Mesenchymal stem cell (in vitro differentiated cells and primary cell): ENCODE measurements at regions not wholly inside any gene's neighbourhood (a gene's known extent, or its start where the extent isn't known, plus 50 kb on each side); places are given as distances from the start of the nearest gene placed in this dataset.
A peak's percentile ranks its signal among the peaks of the same experiment; 100 is the strongest.

ENCODE experiments used
- DNase-seq: peaks from one replicate; pipeline ENCODE4 v3.0.0-alpha.2; 2013
- H2AFZ ChIP-seq: one replicate; pipeline ENCODE4 v1.6.1; 2013; ENCODE audit warnings: low read depth, mild to moderate bottlenecking, control low read depth, inconsistent platforms, low read length, moderate library complexity
- H2AK5ac ChIP-seq: 2 replicates; pipeline ENCODE4 v1.6.1; 2013; ENCODE audit warnings: low read length, moderate library complexity, mild to moderate bottlenecking, inconsistent platforms; ENCODE audit not compliant: severe bottlenecking
- H2BK120ac ChIP-seq: one replicate; pipeline ENCODE4 v1.6.1; 2013; ENCODE audit warnings: low read depth, mild to moderate bottlenecking, inconsistent platforms, low read length, moderate library complexity
- H2BK12ac ChIP-seq, 2 experiments: one replicate each; pipeline ENCODE4 v1.6.1; 2013; ENCODE audit warnings: inconsistent platforms in 2 of 2, low read length in 2 of 2, mild to moderate bottlenecking in 2 of 2, moderate library complexity in 2 of 2, control low read depth in 1 of 2
- H2BK15ac ChIP-seq: one replicate; pipeline ENCODE4 v1.6.1; 2013; ENCODE audit warnings: mild to moderate bottlenecking, low read depth, inconsistent platforms; ENCODE audit not compliant: poor library complexity, severe bottlenecking
- H2BK5ac ChIP-seq: 2 replicates; pipeline ENCODE4 v1.6.1; 2013; ENCODE audit warnings: low read depth, mild to moderate bottlenecking, low read length, control low read depth, inconsistent platforms; ENCODE audit not compliant: poor library complexity, severe bottlenecking
- H3K14ac ChIP-seq, 2 experiments: one replicate each; pipeline ENCODE4 v1.6.1; 2013; ENCODE audit warnings: inconsistent platforms in 2 of 2, low read length in 2 of 2, control low read depth in 1 of 2, mild to moderate bottlenecking in 1 of 2, moderate library complexity in 1 of 2
- H3K18ac ChIP-seq, 2 experiments: one replicate each; pipeline ENCODE4 v1.6.1; 2013; ENCODE audit warnings: inconsistent platforms in 2 of 2, low read length in 2 of 2, control low read depth in 1 of 2, low read depth in 1 of 2, mild to moderate bottlenecking in 1 of 2
- H3K23ac ChIP-seq, 2 experiments: one replicate each; pipeline ENCODE4 v1.6.1; 2013; ENCODE audit warnings: inconsistent platforms in 2 of 2, low read length in 2 of 2, mild to moderate bottlenecking in 2 of 2, moderate library complexity in 2 of 2, control low read depth in 1 of 2
- H3K27ac ChIP-seq: 2 replicates; pipeline ENCODE4 v1.5.1; 2013; ENCODE audit warnings: mild to moderate bottlenecking, moderate library complexity, low read length, control low read depth, inconsistent platforms; ENCODE audit not compliant: poor library complexity, severe bottlenecking
- H3K27me3 ChIP-seq, 2 experiments: 2 replicates each; pipeline versions ENCODE4 v1.6.1 to v1.7.0; 2013; ENCODE audit warnings: low read length in 2 of 2, mild to moderate bottlenecking in 2 of 2, moderate library complexity in 2 of 2, control low read depth in 1 of 2, inconsistent platforms in 1 of 2; ENCODE audit not compliant: control insufficient read depth in 1 of 2, insufficient read depth in 1 of 2
- H3K36me3 ChIP-seq, 2 experiments: 2 replicates each; pipeline versions ENCODE4 v1.6.1 to v1.7.0; 2013; ENCODE audit warnings: low read length in 2 of 2, control low read depth in 1 of 2, inconsistent platforms in 1 of 2, low read depth in 1 of 2, mild to moderate bottlenecking in 1 of 2; ENCODE audit not compliant: insufficient read depth in 2 of 2, control insufficient read depth in 1 of 2
- H3K4ac ChIP-seq, 2 experiments: one replicate each; pipeline ENCODE4 v1.6.1; 2013; ENCODE audit warnings: inconsistent platforms in 2 of 2, low read length in 2 of 2, mild to moderate bottlenecking in 2 of 2, moderate library complexity in 2 of 2, control low read depth in 1 of 2, low read depth in 1 of 2
- H3K4me1 ChIP-seq: 2 replicates; pipeline ENCODE4 v1.6.1; 2013; ENCODE audit warnings: low read depth, low read length, control low read depth; ENCODE audit not compliant: control insufficient read depth, insufficient read depth
- H3K4me2 ChIP-seq: 2 replicates; pipeline ENCODE4 v1.6.1; 2013; ENCODE audit warnings: low read length, mild to moderate bottlenecking, inconsistent platforms; ENCODE audit not compliant: poor library complexity, severe bottlenecking
- H3K4me3 ChIP-seq, 2 experiments: 2 replicates each; pipeline versions ENCODE4 v1.5.1 to v1.7.0; 2013; ENCODE audit warnings: low read length in 2 of 2, mild to moderate bottlenecking in 2 of 2, control low read depth in 1 of 2, low read depth in 1 of 2; ENCODE audit not compliant: insufficient read depth in 1 of 2
- H3K79me1 ChIP-seq: replicated peaks from 2 replicates; pipeline ENCODE4 v1.6.1; 2013; ENCODE audit warnings: mild to moderate bottlenecking, control low read depth, low read length, inconsistent platforms; ENCODE audit not compliant: poor library complexity, severe bottlenecking
- H3K9ac ChIP-seq: 2 replicates; pipeline ENCODE4 v1.7.0; 2013; ENCODE audit warnings: mild to moderate bottlenecking, low read length, moderate library complexity
- H3K9me3 ChIP-seq: 2 replicates; pipeline ENCODE4 v1.7.0; 2013; ENCODE audit warnings: mild to moderate bottlenecking, low read length; ENCODE audit not compliant: control insufficient read depth
- H4K8ac ChIP-seq: one replicate; pipeline ENCODE4 v1.6.1; 2013; ENCODE audit warnings: inconsistent platforms, mild to moderate bottlenecking, low read length, moderate library complexity
- H4K91ac ChIP-seq: one replicate; pipeline ENCODE4 v1.6.1; 2013; ENCODE audit warnings: mild to moderate bottlenecking, low read length, inconsistent platforms
- WGBS: methylation state at CpG from one replicate; pipeline ENCODE4 v1.1.7; 2013; ENCODE audit warnings: mixed read lengths; 5-methylcytosine and 5-hydroxymethylcytosine counted together

- Histone ChIP-seq H3K18ac (peak overlapping the region in 1 of 2 experiments; percentile 24), H3K9ac (no peak overlapping the region), H2AFZ (no peak overlapping the region), H2BK5ac (no peak overlapping the region), H2AK5ac (no peak overlapping the region), H3K14ac (no peak overlapping the region), H3K36me3 (no peaks in the 10 kb centered on the region), H2BK120ac (no peak overlapping the region), H3K4ac (no peak overlapping the region), H3K27ac (no peak overlapping the region), H3K23ac (no peak overlapping the region), H3K79me1 (no peaks in the 10 kb centered on the region), H4K8ac (no peak overlapping the region), H3K4me2 (no peak overlapping the region), H3K27me3 (no peaks in the 10 kb centered on the region), H2BK15ac (no peak overlapping the region), H3K4me3 (no peak overlapping the region), H3K4me1 (no peaks in the 10 kb centered on the region), H4K91ac (no peak overlapping the region), H2BK12ac (no peak overlapping the region), H3K9me3 (peaks cover 9% of the 10 kb centered on the region)
- WGBS = 87% methylated on average over 3 of the region's 3 CpGs
- DNase-seq = no peak
These were observed 731.2 kb downstream of the TDRD15 start for GRCh38 chr2:21854938-21855337.

GRCh38 chr2:21856708-21857107 lies 732.9 kb downstream of the TDRD15 start:
- Histone ChIP-seq H3K27ac (no peak overlapping the region), H2AFZ (no peak overlapping the region), H2BK5ac (no peak overlapping the region), H3K79me1 (no peaks in the 10 kb centered on the region), H3K4me3 (no peak overlapping the region), H3K36me3 (no peaks in the 10 kb centered on the region), H2BK15ac (no peak overlapping the region), H3K9me3 (peaks cover 9% of the 10 kb centered on the region), H2AK5ac (no peak overlapping the region), H3K14ac (no peak overlapping the region), H2BK12ac (no peak overlapping the region), H3K27me3 (no peaks in the 10 kb centered on the region), H3K4ac (no peak overlapping the region), H3K4me2 (no peak overlapping the region), H3K23ac (no peak overlapping the region), H4K91ac (no peak overlapping the region), H4K8ac (no peak overlapping the region), H3K9ac (no peak overlapping the region), H3K4me1 (no peaks in the 10 kb centered on the region), H2BK120ac (no peak overlapping the region), H3K18ac (no peak overlapping the region)
- 50% methylated on average over 2 of the region's 3 CpGs for WGBS
- DNase-seq = no peak

GRCh38 chr2:21860907-21861306 lies 737.1 kb downstream of the TDRD15 start:
- Histone ChIP-seq H3K4me1 (no peaks in the 10 kb centered on the region), H3K79me1 (no peaks in the 10 kb centered on the region), H3K27me3 (no peaks in the 10 kb centered on the region), H3K9ac (no peak overlapping the region), H2BK12ac (no peak overlapping the region), H2BK120ac (no peak overlapping the region), H4K91ac (no peak overlapping the region), H3K9me3 (peaks cover 9% of the 10 kb centered on the region), H2BK5ac (no peak overlapping the region), H3K4ac (no peak overlapping the region), H3K23ac (no peak overlapping the region), H2AK5ac (no peak overlapping the region), H3K4me3 (no peak overlapping the region), H3K4me2 (no peak overlapping the region), H4K8ac (no peak overlapping the region), H2AFZ (no peak overlapping the region), H3K27ac (no peak overlapping the region), H3K14ac (no peak overlapping the region), H3K36me3 (no peaks in the 10 kb centered on the region), H2BK15ac (no peak overlapping the region), H3K18ac (no peak overlapping the region)
- DNase-seq = peak; percentile 5
- 59% methylated on average over 2 of the region's 2 CpGs for WGBS

- no peaks in the 10 kb centered on the region for H3K27me3 ChIP-seq
- H3K23ac ChIP-seq = no peak overlapping the region
- no peak overlapping the region for H2BK120ac ChIP-seq
- H3K9me3 ChIP-seq = no peaks in the 10 kb centered on the region
- WGBS = 88% methylated on average over 5 of the region's 5 CpGs
- H3K4me2 ChIP-seq = no peak overlapping the region
- no peak overlapping the region for H2AK5ac ChIP-seq
- no peak overlapping the region for H3K9ac ChIP-seq
- H4K91ac ChIP-seq = no peak overlapping the region
- no peaks in the 10 kb centered on the region for H3K4me1 ChIP-seq
- no peak for DNase-seq
- no peak overlapping the region for H3K14ac ChIP-seq
- no peaks in the 10 kb centered on the region for H3K79me1 ChIP-seq
- no peak overlapping the region for H2BK15ac ChIP-seq
- H3K18ac ChIP-seq = no peak overlapping the region
- H3K27ac ChIP-seq = no peak overlapping the region
- H2BK12ac ChIP-seq = no peak overlapping the region
- no peak overlapping the region for H4K8ac ChIP-seq
- no peak overlapping the region for H3K4me3 ChIP-seq
- H2BK5ac ChIP-seq = no peak overlapping the region
- no peak overlapping the region for H2AFZ ChIP-seq
- no peak overlapping the region for H3K4ac ChIP-seq
- H3K36me3 ChIP-seq = no peaks in the 10 kb centered on the region
These were observed 742.5 kb downstream of the TDRD15 start for GRCh38 chr2:21866316-21866715.
